ENCODE measurements at regions not wholly inside any gene's neighbourhood (a gene's known extent, or its start where the extent isn't known, plus 50 kb on each side); places are given as distances from the start of the nearest gene placed in this dataset.

GRCh38 chr1:227391879-227392278, 73.6 kb upstream of the CDC42BPA start:
- H3K4me2 ChIP-seq (ENCODE audit: low read length) = no peak overlapping the region
- H3K79me2 ChIP-seq (replicated peaks; ENCODE audit: insufficient read depth, low read length) = no peaks in the 10 kb centered on the region
- no peaks in the 10 kb centered on the region for H3F3A ChIP-seq (ENCODE audit: insufficient read depth, low read length, poor library complexity, severe bottlenecking)
- no peak for TF ChIP-seq TAF1 (IDR thresholded peaks at IDR 0.05; ENCODE audit: low read depth)
- no peak for TF ChIP-seq EZH2 (IDR thresholded peaks at IDR 0.05; ENCODE audit: borderline replicate concordance, insufficient read depth, low read length, poor library complexity, severe bottlenecking)
- TF ChIP-seq, protein P1, sequence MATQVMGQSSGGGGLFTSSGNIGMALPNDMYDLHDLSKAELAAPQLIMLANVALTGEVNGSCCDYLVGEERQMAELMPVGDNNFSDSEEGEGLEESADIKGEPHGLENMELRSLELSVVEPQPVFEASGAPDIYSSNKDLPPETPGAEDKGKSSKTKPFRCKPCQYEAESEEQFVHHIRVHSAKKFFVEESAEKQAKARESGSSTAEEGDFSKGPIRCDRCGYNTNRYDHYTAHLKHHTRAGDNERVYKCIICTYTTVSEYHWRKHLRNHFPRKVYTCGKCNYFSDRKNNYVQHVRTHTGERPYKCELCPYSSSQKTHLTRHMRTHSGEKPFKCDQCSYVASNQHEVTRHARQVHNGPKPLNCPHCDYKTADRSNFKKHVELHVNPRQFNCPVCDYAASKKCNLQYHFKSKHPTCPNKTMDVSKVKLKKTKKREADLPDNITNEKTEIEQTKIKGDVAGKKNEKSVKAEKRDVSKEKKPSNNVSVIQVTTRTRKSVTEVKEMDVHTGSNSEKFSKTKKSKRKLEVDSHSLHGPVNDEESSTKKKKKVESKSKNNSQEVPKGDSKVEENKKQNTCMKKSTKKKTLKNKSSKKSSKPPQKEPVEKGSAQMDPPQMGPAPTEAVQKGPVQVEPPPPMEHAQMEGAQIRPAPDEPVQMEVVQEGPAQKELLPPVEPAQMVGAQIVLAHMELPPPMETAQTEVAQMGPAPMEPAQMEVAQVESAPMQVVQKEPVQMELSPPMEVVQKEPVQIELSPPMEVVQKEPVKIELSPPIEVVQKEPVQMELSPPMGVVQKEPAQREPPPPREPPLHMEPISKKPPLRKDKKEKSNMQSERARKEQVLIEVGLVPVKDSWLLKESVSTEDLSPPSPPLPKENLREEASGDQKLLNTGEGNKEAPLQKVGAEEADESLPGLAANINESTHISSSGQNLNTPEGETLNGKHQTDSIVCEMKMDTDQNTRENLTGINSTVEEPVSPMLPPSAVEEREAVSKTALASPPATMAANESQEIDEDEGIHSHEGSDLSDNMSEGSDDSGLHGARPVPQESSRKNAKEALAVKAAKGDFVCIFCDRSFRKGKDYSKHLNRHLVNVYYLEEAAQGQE (IDR thresholded peaks at IDR 0.05; ENCODE audit: borderline replicate concordance) = no peak
- no peak for TF ChIP-seq POLR2AphosphoS5 (IDR thresholded peaks at IDR 0.05)
- TF ChIP-seq MXI1 (conservative IDR thresholded peaks at IDR 0.05; ENCODE audit: poor library complexity, severe bottlenecking) = no peak
- TF ChIP-seq RAD21 (conservative IDR thresholded peaks at IDR 0.05) = no peak
- TF ChIP-seq, protein P2, sequence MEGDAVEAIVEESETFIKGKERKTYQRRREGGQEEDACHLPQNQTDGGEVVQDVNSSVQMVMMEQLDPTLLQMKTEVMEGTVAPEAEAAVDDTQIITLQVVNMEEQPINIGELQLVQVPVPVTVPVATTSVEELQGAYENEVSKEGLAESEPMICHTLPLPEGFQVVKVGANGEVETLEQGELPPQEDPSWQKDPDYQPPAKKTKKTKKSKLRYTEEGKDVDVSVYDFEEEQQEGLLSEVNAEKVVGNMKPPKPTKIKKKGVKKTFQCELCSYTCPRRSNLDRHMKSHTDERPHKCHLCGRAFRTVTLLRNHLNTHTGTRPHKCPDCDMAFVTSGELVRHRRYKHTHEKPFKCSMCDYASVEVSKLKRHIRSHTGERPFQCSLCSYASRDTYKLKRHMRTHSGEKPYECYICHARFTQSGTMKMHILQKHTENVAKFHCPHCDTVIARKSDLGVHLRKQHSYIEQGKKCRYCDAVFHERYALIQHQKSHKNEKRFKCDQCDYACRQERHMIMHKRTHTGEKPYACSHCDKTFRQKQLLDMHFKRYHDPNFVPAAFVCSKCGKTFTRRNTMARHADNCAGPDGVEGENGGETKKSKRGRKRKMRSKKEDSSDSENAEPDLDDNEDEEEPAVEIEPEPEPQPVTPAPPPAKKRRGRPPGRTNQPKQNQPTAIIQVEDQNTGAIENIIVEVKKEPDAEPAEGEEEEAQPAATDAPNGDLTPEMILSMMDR (IDR thresholded peaks at IDR 0.05; ENCODE audit: poor library complexity, severe bottlenecking) = no peak
- no peak for TF ChIP-seq EP300 (conservative IDR thresholded peaks at IDR 0.05; ENCODE audit: poor library complexity, severe bottlenecking)
- no peak for TF ChIP-seq SMC3 (conservative IDR thresholded peaks at IDR 0.05; ENCODE audit: poor library complexity)
- H3K27ac ChIP-seq (ENCODE audit: low read length) = no peak overlapping the region
- H3K9ac ChIP-seq (ENCODE audit: low read length) = no peak overlapping the region
- H3K9me2 ChIP-seq (ENCODE audit: insufficient read depth, low read length) = no peaks in the 10 kb centered on the region
- no peak overlapping the region for H3K4me3 ChIP-seq (ENCODE audit: low read length)
- no peaks in the 10 kb centered on the region for H3K36me3 ChIP-seq (ENCODE audit: insufficient read depth, low read length)
- H3K27me3 ChIP-seq (ENCODE audit: insufficient read depth, low read depth, low read length) = no peaks in the 10 kb centered on the region
- H3K9me3 ChIP-seq (ENCODE audit: low read length) = no peaks in the 10 kb centered on the region
- no peak overlapping the region for H2AFZ ChIP-seq (ENCODE audit: low read depth, low read length)
- no peaks in the 10 kb centered on the region for H4K20me1 ChIP-seq (ENCODE audit: insufficient read depth)

DNA sequence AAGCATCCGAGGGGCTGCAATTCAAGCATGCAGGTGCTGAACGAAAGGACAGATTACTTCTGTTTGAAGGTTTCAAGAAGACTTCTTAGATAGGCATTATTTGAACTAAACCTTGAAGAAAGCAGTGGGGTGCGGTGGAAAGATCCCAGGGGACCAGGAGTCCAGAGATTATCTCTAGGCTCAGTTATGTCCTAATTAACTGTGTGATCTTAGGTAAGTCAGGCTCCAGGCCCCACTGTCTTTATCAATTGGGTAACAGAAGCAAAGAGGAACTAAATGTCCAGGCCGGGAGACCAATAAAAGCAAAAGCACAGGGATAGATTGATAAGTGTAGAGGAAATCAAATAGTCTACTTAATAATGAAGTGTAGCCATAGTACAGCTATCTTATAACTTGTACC, 72.9 kb upstream of the CDC42BPA start:
- Histone ChIP-seq H3F3A (ENCODE audit: insufficient read depth, low read length, poor library complexity, severe bottlenecking) (no peaks in the 10 kb centered on the region), H3K79me2 (replicated peaks; ENCODE audit: insufficient read depth, low read length) (no peaks in the 10 kb centered on the region), H3K36me3 (ENCODE audit: insufficient read depth, low read length) (no peaks in the 10 kb centered on the region), H3K9me3 (ENCODE audit: low read length) (no peaks in the 10 kb centered on the region), H3K4me3 (ENCODE audit: low read length) (no peak overlapping the region), H2AFZ (ENCODE audit: low read depth, low read length) (no peak overlapping the region), H4K20me1 (ENCODE audit: insufficient read depth) (no peaks in the 10 kb centered on the region), H3K4me2 (ENCODE audit: low read length) (no peak overlapping the region), H3K27me3 (ENCODE audit: insufficient read depth, low read depth, low read length) (no peaks in the 10 kb centered on the region), H3K9me2 (ENCODE audit: insufficient read depth, low read length) (no peaks in the 10 kb centered on the region), H3K9ac (ENCODE audit: low read length) (no peak overlapping the region), H3K27ac (ENCODE audit: low read length) (no peak overlapping the region)
- TF ChIP-seq EZH2 (IDR thresholded peaks at IDR 0.05; ENCODE audit: borderline replicate concordance, insufficient read depth, low read length, poor library complexity, severe bottlenecking) (no peak), POLR2AphosphoS5 (IDR thresholded peaks at IDR 0.05) (no peak), MXI1 (conservative IDR thresholded peaks at IDR 0.05; ENCODE audit: poor library complexity, severe bottlenecking) (no peak), RAD21 (conservative IDR thresholded peaks at IDR 0.05) (no peak), TAF1 (IDR thresholded peaks at IDR 0.05; ENCODE audit: low read depth) (no peak), SMC3 (conservative IDR thresholded peaks at IDR 0.05; ENCODE audit: poor library complexity) (no peak), EP300 (conservative IDR thresholded peaks at IDR 0.05; ENCODE audit: poor library complexity, severe bottlenecking) (no peak)
- TF ChIP-seq, protein P2 (IDR thresholded peaks at IDR 0.05; ENCODE audit: poor library complexity, severe bottlenecking) = no peak
- TF ChIP-seq, protein P1 (IDR thresholded peaks at IDR 0.05; ENCODE audit: borderline replicate concordance) = no peak

Measured in neural cell (in vitro differentiated cells).